H1 (cell line): ENCODE measurements at regions not wholly inside any gene's neighbourhood (a gene's known extent, or its start where the extent isn't known, plus 50 kb on each side); places are given as distances from the start of the nearest gene placed in this dataset.

ENCODE experiments used
- CTCF ChIA-PET: fragments of 300-600 bp; sonication (Branson Sonifier 250); formaldehyde crosslinking; loops from one replicate; lab custom pipeline; 2021; ENCODE audit not compliant: partially characterized antibody; lab: Charles Lee
- POLR2A ChIA-PET: fragments of 300-600 bp; sonication (Branson Sonifier 250); formaldehyde crosslinking; loops from one replicate; lab custom pipeline; 2021; ENCODE audit warnings: inconsistent platforms; ENCODE audit not compliant: partially characterized antibody; lab: Charles Lee
- DNase-seq, 2 experiments: peaks; one replicate each; pipeline versions ENCODE4 v3.0.0 to v3.0.0-alpha.2; 2010 to 2022; ENCODE audit warnings: low spot score in 2 of 2, low read depth in 1 of 2, mixed read lengths in 1 of 2
- FAIRE-seq: peaks from 2 replicates; lab custom pipeline; 2011; peaks lifted over from hg19 to GRCh38; lab: Jason Lieb, UNC
- H2AFZ ChIP-seq: 2 replicates; pipeline ENCODE4 v1.8.1; 2012; ENCODE audit warnings: low read length, inconsistent platforms
- H2AK5ac ChIP-seq: 2 replicates; pipeline ENCODE4 v1.6.1; 2013; ENCODE audit warnings: low read depth, low read length
- H2BK120ac ChIP-seq: replicated peaks from 2 replicates; pipeline ENCODE3; 2013; ENCODE audit warnings: low read depth, low read length, inconsistent platforms
- H2BK12ac ChIP-seq: 2 replicates; pipeline ENCODE4 v1.6.1; 2013; ENCODE audit warnings: low read depth, low read length
- H2BK15ac ChIP-seq: 2 replicates; pipeline ENCODE4 v1.6.1; 2013; ENCODE audit warnings: low read length
- H2BK20ac ChIP-seq: 2 replicates; pipeline ENCODE4 v1.6.1; 2013; ENCODE audit warnings: low read length
- H2BK5ac ChIP-seq: 2 replicates; pipeline ENCODE4 v1.6.1; 2013; ENCODE audit warnings: low read depth, low read length
- H3K14ac ChIP-seq: 2 replicates; pipeline ENCODE4 v1.6.1; 2013; ENCODE audit warnings: inconsistent platforms; ENCODE audit not compliant: insufficient read length
- H3K18ac ChIP-seq: 2 replicates; pipeline ENCODE4 v1.6.1; 2013; ENCODE audit warnings: low read length; ENCODE audit errors: extremely low read depth
- H3K23ac ChIP-seq: 2 replicates; pipeline ENCODE4 v1.6.1; 2013; ENCODE audit warnings: inconsistent platforms; ENCODE audit not compliant: insufficient read length
- H3K23me2 ChIP-seq: 2 replicates; pipeline ENCODE4 v1.6.1; 2013; ENCODE audit warnings: low read depth, low read length
- H3K27ac ChIP-seq: 2 replicates; pipeline ENCODE4 v1.6.1; 2011; ENCODE audit warnings: low read depth, low read length, inconsistent platforms
- H3K27me3 ChIP-seq, 4 experiments: replicated peaks in 1 of 4; 1 replicate in 1 of 4; 2 replicates in 3 of 4; pipeline versions ENCODE4 v1.6.1 to v1.8.1; 2011 to 2013; ENCODE audit warnings: low read length in 3 of 4, mild to moderate bottlenecking in 3 of 4, inconsistent platforms in 2 of 4, mixed read lengths in 2 of 4, moderate library complexity in 1 of 4; ENCODE audit not compliant: control insufficient read depth in 3 of 4, insufficient read depth in 3 of 4; ENCODE audit errors: extremely low read depth in 1 of 4
- H3K36me3 ChIP-seq, 4 experiments: 2 replicates each; pipeline versions ENCODE4 v1.6.1 to v1.8.1; 2011 to 2013; ENCODE audit warnings: mild to moderate bottlenecking in 4 of 4, low read length in 3 of 4, moderate library complexity in 2 of 4, control low read depth in 1 of 4, inconsistent platforms in 1 of 4; ENCODE audit not compliant: insufficient read depth in 4 of 4, control insufficient read depth in 2 of 4
- H3K4ac ChIP-seq: replicated peaks from 2 replicates; pipeline ENCODE3; 2013; ENCODE audit warnings: low read length, low read depth, mixed read lengths, inconsistent platforms; ENCODE audit not compliant: insufficient read length
- H3K4me1 ChIP-seq, 4 experiments: replicated peaks in 1 of 4; 1 replicate in 1 of 4; 2 replicates in 3 of 4; pipeline versions ENCODE4 v1.6.1 to v1.8.1; 2011 to 2013; ENCODE audit warnings: low read length in 3 of 4, inconsistent platforms in 2 of 4, mixed read lengths in 1 of 4; ENCODE audit not compliant: insufficient read depth in 4 of 4, control insufficient read depth in 3 of 4
- H3K4me2 ChIP-seq, 2 experiments: 2 replicates each; pipeline versions ENCODE4 v1.6.1 to v1.8.1; 2011 to 2013; ENCODE audit warnings: low read depth in 2 of 2, low read length in 2 of 2, control low read depth in 1 of 2, inconsistent platforms in 1 of 2, mild to moderate bottlenecking in 1 of 2; ENCODE audit not compliant: insufficient read depth in 1 of 2
- H3K4me3 ChIP-seq, 4 experiments: fragments of 200-600, 300-600 bp in 1 of 4; sonication (generic), shearing (Covaris generic), sonication (Bioruptor Twin) in 1 of 4; 2 replicates each; pipeline versions ENCODE4 v1.5.1 to v1.8.1; 2011 to 2016; ENCODE audit warnings: low read length in 4 of 4, low read depth in 3 of 4, control low read depth in 2 of 4, inconsistent platforms in 2 of 4, mild to moderate bottlenecking in 2 of 4, mixed read lengths in 1 of 4, moderate library complexity in 1 of 4; ENCODE audit not compliant: insufficient read depth in 2 of 4; ENCODE audit errors: extremely low read depth in 1 of 4
- H3K56ac ChIP-seq: replicated peaks from 2 replicates; pipeline ENCODE3; 2013; ENCODE audit warnings: low read depth, mild to moderate bottlenecking, mixed read lengths, low read length, inconsistent platforms; ENCODE audit not compliant: insufficient read length
- H3K79me1 ChIP-seq: 2 replicates; pipeline ENCODE4 v1.6.1; 2013; ENCODE audit warnings: low read depth, low read length, control low read depth
- H3K79me2 ChIP-seq, 2 experiments: 2 replicates each; pipeline versions ENCODE4 v1.6.1 to v1.8.1; 2012 to 2013; ENCODE audit warnings: low read length in 2 of 2, mild to moderate bottlenecking in 2 of 2, inconsistent platforms in 1 of 2; ENCODE audit not compliant: insufficient read depth in 2 of 2, control insufficient read depth in 1 of 2
- H3K9ac ChIP-seq, 4 experiments: replicated peaks in 1 of 4; 1 replicate in 1 of 4; 2 replicates in 3 of 4; pipeline versions ENCODE4 v1.6.1 to v1.8.1; 2011 to 2013; ENCODE audit warnings: low read depth in 3 of 4, low read length in 3 of 4, control low read depth in 2 of 4, mild to moderate bottlenecking in 2 of 4, moderate library complexity in 2 of 4, inconsistent platforms in 1 of 4; ENCODE audit errors: extremely low read depth in 1 of 4
- H3K9me3 ChIP-seq, 2 experiments: 2 replicates each; pipeline versions ENCODE4 v1.6.1 to v1.8.1; 2012 to 2013; ENCODE audit warnings: mild to moderate bottlenecking in 2 of 2, moderate library complexity in 2 of 2, control low read depth in 1 of 2, inconsistent platforms in 1 of 2, low read depth in 1 of 2, low read length in 1 of 2, mixed read lengths in 1 of 2; ENCODE audit not compliant: insufficient read depth in 2 of 2
- H4K20me1 ChIP-seq, 2 experiments: replicated peaks in 1 of 2; 2 replicates each; pipeline versions ENCODE3 to v1.8.1; 2011 to 2013; ENCODE audit warnings: inconsistent platforms in 2 of 2, low read length in 2 of 2, mild to moderate bottlenecking in 1 of 2; ENCODE audit not compliant: insufficient read depth in 2 of 2, control insufficient read depth in 1 of 2
- H4K5ac ChIP-seq: 2 replicates; pipeline ENCODE4 v1.6.1; 2013; ENCODE audit warnings: low read length, low read depth, mixed read lengths, inconsistent platforms; ENCODE audit not compliant: insufficient read length
- H4K8ac ChIP-seq: 2 replicates; pipeline ENCODE4 v1.8.0; 2013; ENCODE audit warnings: mild to moderate bottlenecking, moderate library complexity, low read length, inconsistent platforms; ENCODE audit not compliant: insufficient read depth; ENCODE audit errors: extremely low read depth
- H4K91ac ChIP-seq: replicated peaks from 2 replicates; pipeline ENCODE3; 2013; ENCODE audit warnings: low read length, mixed read lengths, inconsistent platforms; ENCODE audit not compliant: insufficient read length
- BCL11A ChIP-seq, 2 experiments: IDR thresholded peaks; one replicate each; pipeline ENCODE4 v1.6.1; 2011; ENCODE audit warnings: low read depth in 2 of 2, low read length in 2 of 2, mild to moderate bottlenecking in 2 of 2
- CBX5 ChIP-seq: fragments of 300-800, 300-1000 bp; sonication (generic); IDR thresholded peaks from 2 replicates; pipeline ENCODE4 v1.7.1; 2016; ENCODE audit warnings: antibody characterized with exemption, low read length, low read depth
- EGR1 ChIP-seq: IDR thresholded peaks from 2 replicates; pipeline ENCODE4 v1.6.1; 2011; ENCODE audit warnings: low read depth, low read length, borderline replicate concordance
- JUN ChIP-seq: IDR thresholded peaks from 2 replicates; pipeline ENCODE4 v1.6.1; 2011; ENCODE audit warnings: low read depth, mild to moderate bottlenecking, improper control_type of control experiment, low read length
- MAX ChIP-seq: IDR thresholded peaks from 2 replicates; pipeline ENCODE4 v1.6.1; 2012; ENCODE audit warnings: inconsistent platforms
- NANOG ChIP-seq: IDR thresholded peaks from 2 replicates; pipeline ENCODE4 v1.6.1; 2011; ENCODE audit warnings: low read length, low read depth, mild to moderate bottlenecking, inconsistent platforms; ENCODE audit not compliant: insufficient read depth, poor library complexity, severe bottlenecking
- POLR2A ChIP-seq, 2 experiments: IDR thresholded peaks; 1 replicate in 1 of 2; 2 replicates in 1 of 2; pipeline ENCODE4 v1.6.1; 2011; ENCODE audit warnings: low read depth in 2 of 2, low read length in 2 of 2, mild to moderate bottlenecking in 2 of 2; ENCODE audit errors: control extremely low read depth in 1 of 2
- RBBP5 ChIP-seq: IDR thresholded peaks from 2 replicates; pipeline ENCODE4 v1.7.1; 2012; ENCODE audit warnings: low read depth, mild to moderate bottlenecking, inconsistent platforms, low read length, moderate library complexity, borderline replicate concordance
- RFX5 ChIP-seq: IDR thresholded peaks from 2 replicates; pipeline ENCODE4 v1.6.1; 2011; ENCODE audit warnings: low read depth, low read length, improper control_type of control experiment, borderline replicate concordance
- RNF2 ChIP-seq: fragments of 200-900, 300-1000 bp; sonication (generic); IDR thresholded peaks from 2 replicates; pipeline ENCODE4 v1.7.1; 2016; ENCODE audit warnings: borderline replicate concordance, low read depth, mild to moderate bottlenecking, antibody characterized with exemption, low read length; ENCODE audit not compliant: poor library complexity, severe bottlenecking; ENCODE audit errors: missing control alignments
- SIRT6 ChIP-seq: IDR thresholded peaks from one replicate; pipeline ENCODE4 v1.7.1; 2012; ENCODE audit warnings: low read length, inconsistent platforms
- SIX5 ChIP-seq: IDR thresholded peaks from 2 replicates; pipeline ENCODE4 v1.6.1; 2011; ENCODE audit warnings: mild to moderate bottlenecking, low read depth, low read length
- SP2 ChIP-seq: IDR thresholded peaks from 2 replicates; pipeline ENCODE4 v1.6.1; 2012; ENCODE audit warnings: mild to moderate bottlenecking, low read length, inconsistent platforms
- SRF ChIP-seq: IDR thresholded peaks from 2 replicates; pipeline ENCODE4 v1.6.1; 2011; ENCODE audit warnings: mild to moderate bottlenecking, low read depth, low read length, moderate library complexity
- TCF12 ChIP-seq: IDR thresholded peaks from 2 replicates; pipeline ENCODE4 v1.6.1; 2011; ENCODE audit warnings: low read depth, mild to moderate bottlenecking, low read length
- YY1 ChIP-seq: IDR thresholded peaks from 2 replicates; pipeline ENCODE4 v1.6.1; 2011; ENCODE audit warnings: low read depth, mild to moderate bottlenecking, low read length
- WGBS, 2 experiments: shearing (Covaris generic) in 1 of 2; methylation state at CpG; one replicate each; pipeline versions ENCODE4 v1.1.6 to v1.1.7; 2013 to 2015; ENCODE audit warnings: low lambda C conversion rate in 2 of 2, mixed read lengths in 2 of 2, inconsistent platforms in 1 of 2, low coverage in 1 of 2, missing lambda C conversion rate in 1 of 2; ENCODE audit not compliant: insufficient replicate concordance in 2 of 2, insufficient coverage in 1 of 2, insufficient read length in 1 of 2; ENCODE audit errors: extremely low coverage in 1 of 2, missing lambda C conversion rate in 1 of 2; 5-methylcytosine and 5-hydroxymethylcytosine counted together

- no peaks in the 10 kb centered on the region for H3K27me3 ChIP-seq
- no peaks in the 10 kb centered on the region for H3K9me3 ChIP-seq
These were observed 1709.4 kb upstream of the RAG2 start for GRCh38 chr11:38307455-38307854.

More at GRCh38 chr11:38307455-38307854, 1709.4 kb upstream of the RAG2 start:
- no peak overlapping the region for H2AFZ ChIP-seq
- no peak overlapping the region for H3K56ac ChIP-seq
- no peaks in the 10 kb centered on the region for H3K23me2 ChIP-seq
- H2BK120ac ChIP-seq, result no peak overlapping the region
- no peak overlapping the region for H4K8ac ChIP-seq
- H2AK5ac ChIP-seq, result no peak overlapping the region
- H3K4me3 ChIP-seq, result no peak overlapping the region
- POLR2A ChIA-PET, result no interaction called here
- no peak overlapping the region for H4K5ac ChIP-seq
- no peak overlapping the region for H3K4me2 ChIP-seq
- no peak for DNase-seq
- H2BK5ac ChIP-seq, result no peak overlapping the region
- no peak overlapping the region for H3K9ac ChIP-seq
- CTCF ChIA-PET, result no interaction called here
- H4K20me1 ChIP-seq, result no peaks in the 10 kb centered on the region
- FAIRE-seq, result no peak
- H2BK15ac ChIP-seq, result no peak overlapping the region
- no peak overlapping the region for H3K18ac ChIP-seq
- H4K91ac ChIP-seq, result no peak overlapping the region
- WGBS, 2 experiments, result 93% methylated on average over 1 of the region's 1 CpG; no CpG with 5 or more reads in 1 of the 2 experiments
- H2BK12ac ChIP-seq, result no peak overlapping the region
- H3K36me3 ChIP-seq, result no peaks in the 10 kb centered on the region
- H3K79me2 ChIP-seq, result no peaks in the 10 kb centered on the region
- H2BK20ac ChIP-seq, result no peak overlapping the region
- H3K4me1 ChIP-seq, result no peaks in the 10 kb centered on the region
- no peak overlapping the region for H3K23ac ChIP-seq
- no peak overlapping the region for H3K14ac ChIP-seq
- H3K4ac ChIP-seq, result no peak overlapping the region
- no peaks in the 10 kb centered on the region for H3K79me1 ChIP-seq
- no peak for TF ChIP-seq SP2
- no peak for TF ChIP-seq JUN
- TF ChIP-seq TCF12, result no peak
- TF ChIP-seq RNF2, result no peak
- no peak for TF ChIP-seq SRF
- TF ChIP-seq MAX, result no peak
- TF ChIP-seq RFX5, result no peak
- no peak for TF ChIP-seq SIRT6
- no peak for TF ChIP-seq CBX5
- TF ChIP-seq POLR2A (IDR thresholded peaks at IDR 0.05; ENCODE audit: control extremely low read depth in 1 of 2, low read depth in 2 of 2, low read length in 2 of 2), result no peak
- TF ChIP-seq NANOG, result no peak
- no peak for TF ChIP-seq YY1
- no peak for TF ChIP-seq SIX5
- TF ChIP-seq BCL11A (IDR thresholded peaks at IDR 0.05; ENCODE audit: low read depth in 2 of 2, low read length in 2 of 2), result no peak
- no peak for TF ChIP-seq RBBP5
- TF ChIP-seq EGR1, result no peak
- H3K27ac ChIP-seq, result no peak overlapping the region
